IMR-90 (cell line): ENCODE measurements at regions not wholly inside any gene's neighbourhood (a gene's known extent, or its start where the extent isn't known, plus 50 kb on each side); places are given as distances from the start of the nearest gene placed in this dataset.

Experiments used
- ATAC-seq: fragments of 200-7000 bp; cut with Tn5 transposase; 2 replicates; pipeline ENCODE4 v1.9.1; 2020; ENCODE audit warnings: low read depth, mild to moderate bottlenecking, moderate library complexity
- BruUV-seq: library from RNA; stranded (reverse); fragments of 400-500 nt; replicated peaks from 2 replicates; lab custom pipeline; 2021; lab: Mats Ljungman, UMichigan
- CTCF ChIA-PET: fragments of 300-600 bp; formaldehyde crosslinking; extraction: SDS; loops from one replicate; lab custom pipeline; 2021; ENCODE audit warnings: antibody characterized with exemption; lab: Yijun Ruan, JAX
- POLR2A ChIA-PET: fragments of 300-600 bp; sonication (Branson Sonifier 250); formaldehyde crosslinking; loops from one replicate; lab custom pipeline; 2022; ENCODE audit warnings: antibody characterized with exemption; ENCODE audit not compliant: unreplicated experiment; lab: Charles Lee
- DNase-seq: peaks from one replicate; pipeline ENCODE4 v3.0.0; 2013
- H2AFZ ChIP-seq: replicated peaks from 2 replicates; pipeline ENCODE3; 2013; ENCODE audit warnings: low read length, mild to moderate bottlenecking; ENCODE audit not compliant: poor library complexity
- H2AK5ac ChIP-seq: 2 replicates; pipeline ENCODE4 v1.6.1; 2013; ENCODE audit warnings: low read depth, low read length, inconsistent platforms
- H2AK9ac ChIP-seq: replicated peaks from 2 replicates; pipeline ENCODE3; 2013; ENCODE audit warnings: mild to moderate bottlenecking, low read depth, low read length, moderate library complexity; ENCODE audit not compliant: poor library complexity
- H2BK120ac ChIP-seq: 2 replicates; pipeline ENCODE4 v1.6.1; 2013; ENCODE audit warnings: low read depth, low read length, inconsistent platforms
- H2BK15ac ChIP-seq: 3 replicates; pipeline ENCODE4 v1.6.1; 2013; ENCODE audit warnings: low read depth, low read length, inconsistent platforms
- H2BK20ac ChIP-seq: 2 replicates; pipeline ENCODE4 v1.6.1; 2013; ENCODE audit warnings: low read depth, mild to moderate bottlenecking, inconsistent platforms, low read length, moderate library complexity
- H2BK5ac ChIP-seq: 2 replicates; pipeline ENCODE4 v1.6.1; 2013; ENCODE audit warnings: mild to moderate bottlenecking, low read depth, low read length, inconsistent platforms; ENCODE audit not compliant: poor library complexity, severe bottlenecking
- H3K14ac ChIP-seq: replicated peaks from 2 replicates; pipeline ENCODE4 v1.6.1; 2013; ENCODE audit warnings: low read depth, low read length, inconsistent platforms
- H3K18ac ChIP-seq: 2 replicates; pipeline ENCODE4 v1.6.1; 2013; ENCODE audit warnings: low read depth, low read length, control low read depth
- H3K23ac ChIP-seq: 2 replicates; pipeline ENCODE4 v1.6.1; 2013; ENCODE audit warnings: low read depth, low read length, inconsistent platforms
- H3K27ac ChIP-seq: 2 replicates; pipeline ENCODE4 v1.5.1; 2013; ENCODE audit warnings: mild to moderate bottlenecking, control low read depth, low read length; ENCODE audit not compliant: insufficient read depth
- H3K27me3 ChIP-seq: 2 replicates; pipeline ENCODE4 v1.6.1; 2013; ENCODE audit warnings: low read length; ENCODE audit not compliant: control insufficient read depth, insufficient read depth
- H3K36me3 ChIP-seq: 2 replicates; pipeline ENCODE4 v1.6.1; 2013; ENCODE audit warnings: low read length, mixed read lengths; ENCODE audit not compliant: control insufficient read depth, insufficient read depth
- H3K4ac ChIP-seq: 2 replicates; pipeline ENCODE4 v1.6.1; 2013; ENCODE audit warnings: low read depth, low read length, inconsistent platforms
- H3K4me1 ChIP-seq: 2 replicates; pipeline ENCODE4 v1.6.1; 2013; ENCODE audit warnings: low read length, mixed read lengths; ENCODE audit not compliant: control insufficient read depth, insufficient read depth
- H3K4me2 ChIP-seq: 2 replicates; pipeline ENCODE4 v1.6.1; 2013; ENCODE audit warnings: low read depth, mild to moderate bottlenecking, control low read depth, low read length, moderate library complexity
- H3K4me3 ChIP-seq: 2 replicates; pipeline ENCODE4 v1.5.1; 2013; ENCODE audit warnings: low read depth, mild to moderate bottlenecking, control low read depth, low read length, moderate library complexity; ENCODE audit not compliant: insufficient read depth
- H3K56ac ChIP-seq: 2 replicates; pipeline ENCODE4 v1.6.1; 2013; ENCODE audit warnings: low read length, inconsistent platforms; ENCODE audit not compliant: insufficient read depth; ENCODE audit errors: extremely low read depth
- H3K79me1 ChIP-seq, 2 experiments: 2 replicates each; pipeline ENCODE4 v1.6.1; 2013; ENCODE audit warnings: low read length in 2 of 2, inconsistent platforms in 1 of 2, low read depth in 1 of 2
- H3K9ac ChIP-seq: 2 replicates; pipeline ENCODE4 v1.6.1; 2013; ENCODE audit warnings: low read depth, low read length, control low read depth
- H3K9me1 ChIP-seq: 2 replicates; pipeline ENCODE4 v1.6.1; 2013; ENCODE audit warnings: low read length, inconsistent platforms; ENCODE audit not compliant: insufficient read depth
- H3K9me3 ChIP-seq: 2 replicates; pipeline ENCODE4 v1.6.1; 2013; ENCODE audit warnings: low read length; ENCODE audit not compliant: control insufficient read depth, insufficient read depth
- H4K20me1 ChIP-seq: 2 replicates; pipeline ENCODE4 v1.6.1; 2013; ENCODE audit warnings: low read length, inconsistent platforms; ENCODE audit not compliant: insufficient read depth
- H4K5ac ChIP-seq: 2 replicates; pipeline ENCODE4 v1.6.1; 2013; ENCODE audit warnings: mild to moderate bottlenecking, low read depth, low read length, control low read depth
- H4K8ac ChIP-seq, 2 experiments: 2 replicates each; pipeline ENCODE4 v1.6.1; 2013; ENCODE audit warnings: low read depth in 2 of 2, low read length in 2 of 2, control low read depth in 1 of 2, inconsistent platforms in 1 of 2
- H4K91ac ChIP-seq: 2 replicates; pipeline ENCODE4 v1.6.1; 2013; ENCODE audit warnings: low read depth, low read length, inconsistent platforms; ENCODE audit not compliant: insufficient read depth
- CEBPB ChIP-seq: IDR thresholded peaks from 2 replicates; pipeline ENCODE4 v1.6.1; 2012; ENCODE audit warnings: low read depth, low read length, improper control_type of control experiment
- ELK1 ChIP-seq: fragments of 150-350 bp; IDR thresholded peaks from 2 replicates; pipeline ENCODE4 v1.6.1; 2016; ENCODE audit warnings: low read depth, mild to moderate bottlenecking, low read length, moderate library complexity, borderline replicate concordance
- FOS ChIP-seq: fragments of 150-350 bp; IDR thresholded peaks from 2 replicates; pipeline ENCODE4 v1.6.1; 2016; ENCODE audit warnings: low read depth, low read length
- MAFK ChIP-seq: IDR thresholded peaks from 2 replicates; pipeline ENCODE4 v1.6.1; 2012; ENCODE audit warnings: low read depth, low read length, improper control_type of control experiment
- MAZ ChIP-seq: IDR thresholded peaks from 2 replicates; pipeline ENCODE4 v1.6.1; 2012; ENCODE audit warnings: low read depth, mild to moderate bottlenecking, low read length, improper control_type of control experiment, moderate library complexity, borderline replicate concordance
- MXI1 ChIP-seq: IDR thresholded peaks from 2 replicates; pipeline ENCODE4 v1.6.1; 2012; ENCODE audit warnings: low read depth, mild to moderate bottlenecking, low read length, moderate library complexity, borderline replicate concordance
- NFE2L2 ChIP-seq: fragments of 150-350 bp; IDR thresholded peaks from 2 replicates; pipeline ENCODE4 v1.6.1; 2016; ENCODE audit warnings: low read depth, mild to moderate bottlenecking, low read length
- POLR2A ChIP-seq: IDR thresholded peaks from 2 replicates; pipeline ENCODE4 v1.6.1; 2012; ENCODE audit warnings: mild to moderate bottlenecking, low read depth, low read length
- RAD21 ChIP-seq: IDR thresholded peaks from 2 replicates; pipeline ENCODE4 v1.6.1; 2012; ENCODE audit warnings: low read length, improper control_type of control experiment
- RCOR1 ChIP-seq: IDR thresholded peaks from 2 replicates; pipeline ENCODE4 v1.6.1; 2012; ENCODE audit warnings: mild to moderate bottlenecking, low read length, improper control_type of control experiment; ENCODE audit not compliant: insufficient replicate concordance
- RFX5 ChIP-seq: IDR thresholded peaks from 2 replicates; pipeline ENCODE4 v1.8.0; 2012; ENCODE audit warnings: low read depth, mild to moderate bottlenecking, low read length, moderate library complexity
- SMC3 ChIP-seq: fragments of 150-350 bp; IDR thresholded peaks from 2 replicates; pipeline ENCODE4 v1.6.1; 2016; ENCODE audit warnings: low read depth, mild to moderate bottlenecking, antibody characterized with exemption, low read length, moderate library complexity
- WGBS, 2 experiments: methylation state at CpG; one replicate each; pipeline versions ENCODE4 v1.1.5 to v1.1.7; 2013; ENCODE audit warnings: missing lambda C conversion rate in 2 of 2; ENCODE audit not compliant: insufficient read length in 1 of 2; ENCODE audit errors: extremely low coverage in 2 of 2; 5-methylcytosine and 5-hydroxymethylcytosine counted together
- dilution Hi-C: fragments of 300-500 bp; cut with HindIII; formaldehyde crosslinking; loops from one replicate; pipeline ENCODE4 v1.14.3; 2018; ENCODE audit warnings: low sequenced_read_pairs; ENCODE audit not compliant: unreplicated experiment
- in situ Hi-C: fragments of 300-500 bp; cut with MboI; formaldehyde crosslinking; loops from 3 replicates; pipeline ENCODE4 v1.14.3; 2019; ENCODE audit warnings: low sequenced_read_pairs, inconsistent platforms, mixed read lengths
- intact Hi-C: fragments of 100-400 bp; cut with micrococcal nuclease; formaldehyde crosslinking; loops from 2 replicates; pipeline ENCODE4 v1.10.0; 2022

- no CpG with 5 or more reads among the region's 1 CpG for WGBS, 2 experiments
- no peak overlapping the region for H3K9ac ChIP-seq
- no TSS peak for BruUV-seq
- no peak overlapping the region for H3K4me3 ChIP-seq
- no peak overlapping the region for H3K56ac ChIP-seq
- no peak overlapping the region for H3K14ac ChIP-seq
- no peak overlapping the region for H3K27ac ChIP-seq
- ChIA-PET POLR2A (no interaction called here), CTCF (no interaction called here)
- intact Hi-C loops (no loop called here), in situ Hi-C loops (no loop called here), dilution Hi-C loops (no loop called here)
- H3K4me1 ChIP-seq, result no peaks in the 10 kb centered on the region
- H2AK9ac ChIP-seq, result no peak overlapping the region
- DNase-seq, result no peak
- H3K4me2 ChIP-seq, result no peak overlapping the region
- no peak overlapping the region for H3K18ac ChIP-seq
- no peak overlapping the region for H2BK20ac ChIP-seq
- no peaks in the 10 kb centered on the region for H3K79me1 ChIP-seq
- no peak overlapping the region for H2BK120ac ChIP-seq
- peaks cover 4% of the 10 kb centered on the region for H3K27me3 ChIP-seq
- H4K8ac ChIP-seq, result no peak overlapping the region
- H4K20me1 ChIP-seq, result no peaks in the 10 kb centered on the region
- no peak overlapping the region for H2BK5ac ChIP-seq
- H4K5ac ChIP-seq, result no peak overlapping the region
- H4K91ac ChIP-seq, result no peak overlapping the region
- no peaks in the 10 kb centered on the region for H3K9me1 ChIP-seq
- TF ChIP-seq FOS, result no peak
- TF ChIP-seq RFX5, result no peak
- TF ChIP-seq ELK1, result no peak
- no peak for TF ChIP-seq RCOR1
- TF ChIP-seq NFE2L2, result no peak
- no peak for TF ChIP-seq MAZ
- TF ChIP-seq SMC3, result no peak
- TF ChIP-seq RAD21, result no peak
- TF ChIP-seq POLR2A, result no peak
- no peak for TF ChIP-seq CEBPB
- no peak for TF ChIP-seq MAFK
- no peak for TF ChIP-seq MXI1
- H2AK5ac ChIP-seq, result no peak overlapping the region
- H3K9me3 ChIP-seq, result no peaks in the 10 kb centered on the region
- no peak overlapping the region for H2BK15ac ChIP-seq
- H3K23ac ChIP-seq, result no peak overlapping the region
- no peak for ATAC-seq
- no peak overlapping the region for H3K4ac ChIP-seq
- no peaks in the 10 kb centered on the region for H3K36me3 ChIP-seq
- no peak overlapping the region for H2AFZ ChIP-seq
Observed at GRCh38 chr1:47562799-47563198, 125.0 kb downstream of the FOXD2 start.
